ENCODE measurements at regions not wholly inside any gene's neighbourhood (a gene's known extent, or its start where the extent isn't known, plus 50 kb on each side); places are given as distances from the start of the nearest gene placed in this dataset.

DNA sequence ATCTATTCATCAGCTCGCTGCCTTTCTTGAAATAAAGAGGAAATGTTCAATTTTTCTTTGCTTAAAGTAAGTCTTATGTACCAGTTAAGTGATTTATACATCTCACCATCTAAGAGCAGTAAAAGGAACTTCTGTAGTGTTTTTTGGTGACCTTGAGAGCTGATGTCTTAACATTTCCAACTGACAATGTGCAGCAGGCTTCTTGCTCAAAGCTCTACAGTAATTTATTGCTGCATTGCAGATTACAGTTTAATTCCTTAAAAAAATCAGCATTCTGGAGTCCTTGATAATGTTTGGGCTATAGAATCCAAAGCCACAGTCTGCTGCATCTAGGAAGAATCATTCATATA, 61.6 kb downstream of the DIPK2A start:
- H3K9me3 Mint-ChIP-seq (ENCODE audit: unreplicated experiment): no peaks in the 10 kb centered on the region
- no peaks in the 10 kb centered on the region for H3K27me3 Mint-ChIP-seq (ENCODE audit: unreplicated experiment)
- H3K4me3 Mint-ChIP-seq (ENCODE audit: unreplicated experiment): no peak overlapping the region
- TF ChIP-seq, protein P1, sequence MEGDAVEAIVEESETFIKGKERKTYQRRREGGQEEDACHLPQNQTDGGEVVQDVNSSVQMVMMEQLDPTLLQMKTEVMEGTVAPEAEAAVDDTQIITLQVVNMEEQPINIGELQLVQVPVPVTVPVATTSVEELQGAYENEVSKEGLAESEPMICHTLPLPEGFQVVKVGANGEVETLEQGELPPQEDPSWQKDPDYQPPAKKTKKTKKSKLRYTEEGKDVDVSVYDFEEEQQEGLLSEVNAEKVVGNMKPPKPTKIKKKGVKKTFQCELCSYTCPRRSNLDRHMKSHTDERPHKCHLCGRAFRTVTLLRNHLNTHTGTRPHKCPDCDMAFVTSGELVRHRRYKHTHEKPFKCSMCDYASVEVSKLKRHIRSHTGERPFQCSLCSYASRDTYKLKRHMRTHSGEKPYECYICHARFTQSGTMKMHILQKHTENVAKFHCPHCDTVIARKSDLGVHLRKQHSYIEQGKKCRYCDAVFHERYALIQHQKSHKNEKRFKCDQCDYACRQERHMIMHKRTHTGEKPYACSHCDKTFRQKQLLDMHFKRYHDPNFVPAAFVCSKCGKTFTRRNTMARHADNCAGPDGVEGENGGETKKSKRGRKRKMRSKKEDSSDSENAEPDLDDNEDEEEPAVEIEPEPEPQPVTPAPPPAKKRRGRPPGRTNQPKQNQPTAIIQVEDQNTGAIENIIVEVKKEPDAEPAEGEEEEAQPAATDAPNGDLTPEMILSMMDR (IDR thresholded peaks at IDR 0.05; ENCODE audit: partially characterized antibody, unreplicated experiment): no peak
- no peak for DNase-seq
- H3K4me1 Mint-ChIP-seq (ENCODE audit: low read depth, unreplicated experiment): no peaks in the 10 kb centered on the region
- no peak overlapping the region for H3K27ac Mint-ChIP-seq (ENCODE audit: unreplicated experiment)
- H3K36me3 Mint-ChIP-seq (ENCODE audit: unreplicated experiment): no peaks in the 10 kb centered on the region

DNA sequence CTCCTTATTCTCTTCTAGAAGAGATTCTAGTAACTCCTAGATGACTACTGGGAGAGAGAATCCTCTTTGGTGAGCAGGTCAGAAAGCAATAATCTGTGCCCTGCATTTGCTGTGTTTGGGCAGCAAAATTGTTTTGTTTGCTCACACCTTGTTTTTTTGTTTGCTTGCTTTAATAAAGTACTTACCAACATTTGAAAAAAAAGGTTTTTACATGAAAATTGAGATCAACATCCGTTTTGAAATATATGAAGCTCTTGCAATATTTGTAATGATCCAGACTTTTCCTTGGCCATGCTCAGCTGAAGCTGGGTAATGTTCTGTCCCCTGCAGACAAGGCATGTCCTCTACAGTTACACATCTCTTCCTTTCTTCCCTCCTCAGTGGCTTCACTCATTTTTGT, 62.2 kb downstream of the DIPK2A start:
- no peak overlapping the region for H3K27ac Mint-ChIP-seq (ENCODE audit: unreplicated experiment)
- H3K4me1 Mint-ChIP-seq (ENCODE audit: low read depth, unreplicated experiment): no peaks in the 10 kb centered on the region
- H3K4me3 Mint-ChIP-seq (ENCODE audit: unreplicated experiment): no peak overlapping the region
- DNase-seq: no peak
- H3K9me3 Mint-ChIP-seq (ENCODE audit: unreplicated experiment): no peaks in the 10 kb centered on the region
- no peaks in the 10 kb centered on the region for H3K36me3 Mint-ChIP-seq (ENCODE audit: unreplicated experiment)
- H3K27me3 Mint-ChIP-seq (ENCODE audit: unreplicated experiment): no peaks in the 10 kb centered on the region
- TF ChIP-seq, protein P1 (IDR thresholded peaks at IDR 0.05; ENCODE audit: partially characterized antibody, unreplicated experiment): no peak

DNA sequence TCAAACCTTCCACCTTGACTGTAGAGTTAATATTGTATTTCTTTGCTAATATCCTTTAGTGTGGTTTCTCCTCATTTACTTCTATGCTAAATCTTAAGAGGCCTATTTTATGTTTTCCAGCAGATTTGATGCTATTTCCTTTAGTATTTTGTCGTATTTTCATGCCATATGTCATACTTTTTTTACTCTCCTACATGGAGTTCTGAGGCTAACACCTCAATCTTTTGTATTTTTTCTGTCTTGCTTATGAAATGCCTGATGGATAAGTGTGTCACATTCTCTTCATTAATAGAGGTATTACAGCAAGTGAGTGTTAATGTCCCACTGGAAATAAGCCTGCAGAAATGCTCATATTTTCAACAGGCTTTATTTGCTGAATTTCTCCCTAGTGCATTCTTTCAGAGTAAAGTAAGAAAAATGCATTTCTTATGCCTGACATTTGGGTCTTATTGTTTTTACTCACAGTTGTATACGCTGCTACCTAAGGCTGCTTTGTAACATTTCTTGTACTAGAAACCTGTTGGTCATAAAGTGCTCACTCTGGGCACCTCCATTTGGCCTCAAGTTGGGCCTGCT, 63.2 kb downstream of the DIPK2A start:
- Mint-ChIP-seq H3K27ac (ENCODE audit: unreplicated experiment) (no peak overlapping the region), H3K4me3 (ENCODE audit: unreplicated experiment) (no peak overlapping the region), H3K36me3 (ENCODE audit: unreplicated experiment) (no peaks in the 10 kb centered on the region), H3K4me1 (ENCODE audit: low read depth, unreplicated experiment) (no peaks in the 10 kb centered on the region), H3K9me3 (ENCODE audit: unreplicated experiment) (no peaks in the 10 kb centered on the region), H3K27me3 (ENCODE audit: unreplicated experiment) (no peaks in the 10 kb centered on the region)
- TF ChIP-seq, protein P1 (IDR thresholded peaks at IDR 0.05; ENCODE audit: partially characterized antibody, unreplicated experiment): no peak
- DNase-seq: no peak

DNA sequence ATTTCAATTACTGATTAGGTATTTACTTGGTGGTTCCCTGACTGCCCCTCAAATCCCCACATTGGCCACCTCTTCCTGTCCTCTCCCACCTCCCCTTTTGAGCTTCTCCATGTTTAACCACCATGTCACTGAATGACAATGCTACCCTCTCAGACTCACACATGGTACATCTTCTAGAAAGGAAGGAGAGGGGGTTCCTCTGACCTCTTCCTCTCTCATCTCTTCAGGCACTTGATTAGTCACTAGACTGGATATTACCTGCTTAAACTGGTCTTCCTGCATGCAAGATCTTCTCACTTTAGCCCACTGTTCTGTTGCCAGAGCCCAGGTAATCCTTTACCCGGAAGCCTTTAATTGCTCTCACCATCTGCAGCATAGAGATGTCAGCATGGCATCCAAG, 64.9 kb downstream of the DIPK2A start:
- H3K27ac Mint-ChIP-seq (ENCODE audit: unreplicated experiment): no peak overlapping the region
- no peaks in the 10 kb centered on the region for H3K9me3 Mint-ChIP-seq (ENCODE audit: unreplicated experiment)
- H3K36me3 Mint-ChIP-seq (ENCODE audit: unreplicated experiment): no peaks in the 10 kb centered on the region
- TF ChIP-seq, protein P1 (IDR thresholded peaks at IDR 0.05; ENCODE audit: partially characterized antibody, unreplicated experiment): no peak
- no peak overlapping the region for H3K4me3 Mint-ChIP-seq (ENCODE audit: unreplicated experiment)
- DNase-seq: no peak
- H3K27me3 Mint-ChIP-seq (ENCODE audit: unreplicated experiment): no peaks in the 10 kb centered on the region
- H3K4me1 Mint-ChIP-seq (ENCODE audit: low read depth, unreplicated experiment): no peaks in the 10 kb centered on the region

DNA sequence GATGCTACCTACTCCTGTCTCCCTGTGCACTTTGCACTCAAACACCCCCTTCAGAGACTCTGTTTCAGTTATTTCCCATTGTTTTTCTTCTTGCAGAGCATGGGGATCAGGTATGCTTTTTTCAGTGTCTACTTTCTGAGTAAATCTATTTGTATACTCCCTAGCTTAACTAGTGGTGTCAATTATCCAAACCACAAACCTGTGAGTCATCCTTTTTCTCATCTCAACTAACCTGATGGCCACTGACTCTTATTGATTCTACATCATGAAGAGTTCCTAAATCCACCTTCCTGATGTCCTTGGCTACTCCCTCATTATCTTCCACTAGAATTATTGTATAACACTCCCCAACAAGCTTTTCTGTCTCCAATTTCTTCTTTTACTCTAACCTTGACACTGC, 68.0 kb downstream of the DIPK2A start:
- Mint-ChIP-seq H3K9me3 (ENCODE audit: unreplicated experiment) (no peaks in the 10 kb centered on the region), H3K4me1 (ENCODE audit: low read depth, unreplicated experiment) (no peaks in the 10 kb centered on the region), H3K4me3 (ENCODE audit: unreplicated experiment) (no peak overlapping the region), H3K27ac (ENCODE audit: unreplicated experiment) (no peak overlapping the region), H3K27me3 (ENCODE audit: unreplicated experiment) (no peaks in the 10 kb centered on the region), H3K36me3 (ENCODE audit: unreplicated experiment) (no peaks in the 10 kb centered on the region)
- DNase-seq: no peak
- TF ChIP-seq, protein P1 (IDR thresholded peaks at IDR 0.05; ENCODE audit: partially characterized antibody, unreplicated experiment): no peak

Data from glutamatergic neuron (in vitro differentiated cells).